NCI-H1092 treated with DMSO at 0.1 percent for 48 hours (cell line): ENCODE measurements at regions not wholly inside any gene's neighbourhood (a gene's known extent, or its start where the extent isn't known, plus 50 kb on each side); places are given as distances from the start of the nearest gene placed in this dataset.

Experiments
- DNase-seq: peaks from one replicate; lab custom pipeline; 2025; lab: John Stamatoyannopoulos, UW

- no peak for DNase-seq
Measured at GRCh38 chr16:13552062-13552959, 367.6 kb upstream of the ERCC4 start.

DNA sequence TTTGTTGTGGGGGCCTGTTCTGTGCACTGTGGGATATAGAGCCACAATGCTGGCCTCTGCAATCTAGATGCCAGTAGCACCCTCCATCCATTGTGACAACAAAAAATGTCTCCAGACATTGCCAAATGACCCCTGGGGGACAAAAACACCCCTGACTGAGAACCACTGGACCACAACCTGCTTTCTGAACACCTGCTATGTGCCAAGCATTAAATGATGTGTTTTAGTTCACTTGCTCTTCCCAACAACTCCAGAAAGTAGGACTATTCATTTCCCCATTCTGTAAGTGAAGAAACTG, 367.0 kb upstream of the ERCC4 start:
- DNase-seq, result no peak

DNA sequence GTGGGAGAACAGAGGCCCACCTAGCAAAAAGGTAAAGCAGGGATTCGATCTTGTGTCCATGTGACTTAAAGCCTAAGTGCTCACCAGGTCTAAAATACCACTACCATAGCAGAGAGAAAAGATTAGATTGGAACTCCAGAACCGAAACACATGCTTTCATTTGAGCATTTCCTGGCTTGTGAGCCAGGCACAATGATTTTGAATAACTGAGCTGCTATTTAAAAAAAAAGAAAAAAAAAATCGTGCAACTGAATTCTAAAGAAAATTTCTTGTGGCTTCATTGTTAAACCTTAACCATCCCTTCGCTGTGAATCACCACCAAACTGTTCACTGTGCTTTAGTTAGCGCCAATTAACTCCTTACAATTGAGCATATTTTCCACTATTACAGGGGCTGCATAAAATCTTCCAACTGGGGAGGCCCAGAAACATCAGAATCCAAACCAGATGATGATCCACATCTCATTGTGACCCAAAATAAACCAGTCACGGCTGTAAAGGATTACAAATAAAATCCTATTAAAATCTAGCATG, 366.4 kb upstream of the ERCC4 start:
- no peak for DNase-seq

GRCh38 chr16:13554005-13554404, 365.9 kb upstream of the ERCC4 start:
- no peak for DNase-seq

GRCh38 chr16:13554643-13555042, 365.3 kb upstream of the ERCC4 start:
- no peak for DNase-seq

GRCh38 chr16:13557418-13557817, 362.5 kb upstream of the ERCC4 start:
- DNase-seq, result no peak

GRCh38 chr16:13558752-13559151, 361.2 kb upstream of the ERCC4 start:
- DNase-seq, result no peak

DNA sequence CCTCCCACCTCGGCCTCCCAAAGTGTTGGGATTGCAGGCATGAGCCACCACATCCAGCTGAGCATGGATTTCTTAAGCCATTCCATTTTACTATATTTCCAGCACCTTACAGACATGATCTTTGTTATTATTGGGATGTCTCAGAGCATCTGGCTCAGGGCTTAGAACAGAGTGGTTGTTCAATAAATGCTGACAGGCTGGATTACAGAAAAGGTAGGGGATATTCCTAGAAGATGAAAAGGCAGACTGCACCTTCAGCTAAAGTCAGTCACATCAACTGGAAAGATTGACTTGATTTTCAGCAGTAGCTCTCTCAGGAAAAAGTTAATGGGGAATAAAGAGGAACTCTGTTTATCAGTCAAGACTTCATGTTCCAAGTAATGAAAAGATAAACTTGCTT, 360.3 kb upstream of the ERCC4 start:
- DNase-seq, result no peak

DNA sequence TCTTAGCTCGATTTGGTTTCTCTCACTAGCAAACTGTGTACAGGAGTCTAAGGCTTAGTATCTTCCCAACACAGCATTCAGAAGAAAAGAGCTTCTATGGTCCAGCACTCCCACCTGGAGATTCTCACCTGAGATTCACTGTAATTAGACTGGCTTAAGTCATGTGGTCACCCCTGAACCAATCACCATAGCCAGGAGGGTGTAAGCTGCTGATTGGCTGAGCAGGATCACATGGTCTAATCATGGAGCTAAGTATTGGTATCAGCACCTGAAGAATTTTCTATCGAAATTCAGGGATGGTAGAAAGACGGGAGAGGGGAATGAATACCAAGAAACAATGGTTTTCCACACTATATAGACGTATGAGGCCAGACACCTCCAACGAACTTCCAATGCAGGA, 359.8 kb upstream of the ERCC4 start:
- DNase-seq, result no peak

DNA sequence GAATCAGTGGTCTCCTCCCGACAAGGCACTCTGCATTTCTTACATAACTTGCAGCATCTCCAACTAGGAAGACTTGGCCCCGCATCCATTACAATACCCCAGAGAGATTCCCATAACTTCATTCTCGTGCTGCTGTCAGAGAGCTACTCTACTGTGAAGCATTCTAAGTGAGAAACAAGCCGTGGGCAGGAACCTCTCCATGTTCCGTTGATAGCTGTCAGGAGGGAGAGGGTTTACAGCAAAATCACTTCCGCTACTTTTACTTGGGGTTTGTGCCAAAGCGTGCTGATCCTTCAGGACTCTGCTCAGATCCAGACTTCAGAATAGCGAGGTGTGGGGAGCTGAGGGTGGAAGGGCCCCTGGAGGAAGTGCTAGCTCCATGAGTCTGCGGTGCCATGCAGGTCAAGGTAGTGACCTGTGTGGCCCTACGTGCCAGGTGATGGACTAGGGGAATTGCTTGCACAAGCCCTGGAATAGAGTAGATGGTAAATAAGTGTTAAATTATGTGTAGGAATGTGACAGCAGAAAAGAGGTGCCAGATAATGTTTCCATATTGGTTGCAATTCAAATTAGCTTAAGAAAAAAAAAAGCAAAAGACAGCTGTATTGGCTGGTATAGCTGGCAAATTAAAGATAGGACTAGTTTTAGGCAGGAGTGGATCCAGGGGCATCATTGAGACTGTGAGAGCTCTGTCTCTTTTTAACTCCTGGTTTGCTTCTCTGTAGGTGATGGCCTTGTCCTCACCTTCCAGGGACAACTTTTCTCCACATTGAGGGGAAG, 358.5 kb upstream of the ERCC4 start:
- no peak for DNase-seq

DNA sequence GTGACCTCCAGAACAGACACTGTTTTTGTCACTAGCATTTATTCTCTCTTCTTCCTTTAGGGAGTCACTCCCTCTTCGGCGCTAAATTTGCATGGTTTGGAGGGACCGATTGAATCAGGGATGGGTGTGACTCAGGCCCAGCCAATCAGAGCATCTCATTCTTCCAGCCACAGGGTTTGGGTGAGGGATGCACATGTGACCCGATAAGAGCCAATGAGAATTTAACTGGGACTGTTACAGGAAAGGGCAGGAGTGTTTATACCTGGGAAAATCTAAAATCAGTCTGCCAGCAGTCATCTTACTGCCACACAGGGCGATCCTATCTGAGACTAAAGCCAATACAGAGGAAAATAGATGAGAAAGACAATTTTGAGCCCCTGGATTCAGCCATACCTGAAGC, 351.2 kb upstream of the ERCC4 start:
- DNase-seq, result no peak

- no peak for DNase-seq
Measured at GRCh38 chr16:13569986-13570385, 350.0 kb upstream of the ERCC4 start.

DNA sequence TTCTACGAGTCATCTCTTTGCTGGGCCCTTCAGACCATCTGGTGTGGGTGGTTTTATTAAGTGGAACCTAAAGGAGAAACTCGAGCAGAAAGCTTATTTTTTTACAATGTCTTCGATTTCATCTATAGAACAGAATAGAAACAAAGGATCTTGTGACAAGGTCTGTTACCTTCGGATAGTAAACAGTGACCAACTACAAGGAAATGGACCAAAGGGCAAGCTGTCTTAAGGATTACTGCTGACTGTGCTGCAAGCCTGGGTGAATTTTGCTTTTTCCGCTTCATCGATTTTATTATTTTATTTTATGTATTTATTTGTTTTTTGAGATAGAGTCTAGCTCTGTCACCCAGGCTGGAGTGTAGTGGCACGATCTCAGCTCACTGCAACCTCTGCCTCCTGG, 348.9 kb upstream of the ERCC4 start:
- no peak for DNase-seq

- no peak for DNase-seq
Measured at GRCh38 chr16:13573903-13574302, 346.1 kb upstream of the ERCC4 start.

GRCh38 chr16:13586051-13586450, 333.9 kb upstream of the ERCC4 start:
- no peak for DNase-seq

GRCh38 chr16:13587181-13587580, 332.8 kb upstream of the ERCC4 start:
- DNase-seq, result no peak

DNA sequence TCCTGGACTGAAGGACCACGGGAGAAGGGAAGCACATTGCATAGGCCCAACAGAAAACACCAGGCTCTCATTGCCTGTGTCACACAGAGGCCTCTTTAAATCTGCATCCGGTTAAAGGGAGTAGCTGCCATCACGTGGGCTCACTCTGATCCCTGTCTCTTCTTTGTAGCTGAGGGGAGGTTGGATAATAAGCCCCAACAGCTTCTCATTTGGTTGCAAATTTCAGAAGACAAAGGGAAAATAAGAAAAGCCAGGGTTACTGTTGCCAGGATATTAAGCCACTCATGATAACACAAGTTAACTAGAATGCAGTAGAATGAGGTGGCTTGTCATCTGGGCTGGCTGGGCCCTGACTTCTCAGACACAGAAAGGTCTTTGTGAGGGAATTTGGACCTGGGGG, 325.1 kb upstream of the ERCC4 start:
- no peak for DNase-seq

DNA sequence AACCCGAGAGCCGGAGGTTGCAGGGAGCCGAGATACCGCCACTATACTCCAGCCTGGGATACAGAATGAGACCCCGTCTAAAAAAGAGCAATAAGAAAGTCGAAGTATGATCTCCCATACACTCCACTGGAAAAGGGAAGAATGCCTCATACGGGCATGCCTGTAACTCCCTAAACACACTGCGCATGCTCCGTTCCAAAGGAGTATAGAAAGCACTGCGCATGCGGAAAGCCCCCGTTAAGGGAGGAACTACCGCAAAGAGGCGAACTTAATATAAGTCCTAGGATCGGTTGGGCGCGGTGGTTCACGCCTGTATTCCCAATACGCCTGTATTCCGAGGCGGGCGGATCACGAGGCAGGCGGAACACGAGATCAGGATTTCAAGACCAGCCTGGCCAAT, 313.1 kb upstream of the ERCC4 start:
- no peak for DNase-seq

DNA sequence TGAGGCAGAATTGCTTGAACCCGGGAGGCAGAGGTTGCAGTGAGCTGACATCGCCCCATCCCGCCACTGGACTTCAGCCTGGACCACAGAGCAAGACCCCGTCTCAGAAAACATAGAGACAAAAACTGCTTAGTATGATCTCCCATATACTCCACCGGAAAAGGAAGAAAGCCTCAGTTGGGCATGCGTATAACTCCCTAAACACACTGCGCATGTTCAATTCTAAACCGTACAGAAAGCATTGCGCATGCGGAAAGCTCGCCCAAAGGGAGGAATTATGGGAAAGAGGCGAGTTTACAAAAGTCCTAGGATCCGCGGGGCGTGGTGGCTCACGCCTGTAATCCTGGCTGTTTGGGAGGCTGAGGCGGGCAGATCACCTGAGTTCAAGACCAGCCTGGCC, 312.7 kb upstream of the ERCC4 start:
- DNase-seq, result no peak

GRCh38 chr16:13611596-13611995, 308.4 kb upstream of the ERCC4 start:
- DNase-seq, result no peak

DNA sequence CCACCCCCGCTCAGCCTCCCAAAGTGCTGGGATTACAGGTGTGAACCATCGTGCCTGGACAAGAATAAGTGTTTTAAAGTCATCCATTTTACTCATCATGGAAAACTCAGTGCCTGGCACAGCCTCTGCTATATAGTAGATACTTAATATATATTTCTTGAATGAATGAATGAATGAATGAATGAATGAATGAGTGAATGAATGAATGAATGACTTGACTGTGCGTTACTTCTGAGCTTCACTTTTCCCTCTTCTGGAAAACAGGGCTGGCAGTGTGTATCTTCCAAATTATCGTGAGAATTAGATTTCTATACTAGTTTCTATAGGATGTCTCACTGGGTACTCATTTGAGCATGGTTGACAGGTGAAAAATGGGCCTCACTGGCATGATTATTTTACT, 307.3 kb upstream of the ERCC4 start:
- DNase-seq, result no peak

GRCh38 chr16:13613165-13613564, 306.8 kb upstream of the ERCC4 start:
- no peak for DNase-seq

- no peak for DNase-seq
Measured at GRCh38 chr16:13621639-13622038, 298.3 kb upstream of the ERCC4 start.
